ENCODE measurements at regions not wholly inside any gene's neighbourhood (a gene's known extent, or its start where the extent isn't known, plus 50 kb on each side); places are given as distances from the start of the nearest gene placed in this dataset.
A peak's percentile ranks its signal among the peaks of the same experiment; 100 is the strongest.

DNA sequence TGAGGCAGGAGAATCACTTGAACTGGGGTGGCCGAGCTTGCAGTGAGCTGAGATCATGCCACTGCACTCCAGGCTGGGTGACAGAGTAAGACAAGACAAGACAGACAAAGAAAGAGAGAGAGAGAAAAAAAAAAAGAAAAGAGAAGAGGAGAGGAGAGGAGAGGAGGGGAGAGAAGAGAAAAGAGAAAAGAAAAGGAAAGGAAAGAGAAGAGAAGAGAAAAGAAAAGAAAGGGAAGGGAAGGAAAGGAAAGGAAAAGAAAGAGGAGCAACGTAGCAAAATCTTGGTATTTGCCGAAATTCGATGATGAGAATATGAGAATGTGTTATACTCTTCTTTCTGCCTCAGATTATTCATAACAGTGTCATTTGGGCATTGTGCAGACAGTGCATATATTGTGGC is 101.2 kb upstream of the PFKP start:
- no peaks in the 10 kb centered on the region for H3K36me3 ChIP-seq (ENCODE audit: insufficient read depth, low read length)
- H3K9me3 ChIP-seq (ENCODE audit: insufficient read depth, low read length, severe bottlenecking) = no peaks in the 10 kb centered on the region
- ATAC-seq (ENCODE audit: insufficient read depth, low read depth) (no peak), DNase-seq (no peak)
- no peaks in the 10 kb centered on the region for H3K79me2 ChIP-seq (ENCODE audit: insufficient read depth, low read length)
- no peak for TF ChIP-seq EZH2 (IDR thresholded peaks at IDR 0.05; ENCODE audit: borderline replicate concordance, low read depth, low read length, severe bottlenecking)
- TF ChIP-seq, protein P1, sequence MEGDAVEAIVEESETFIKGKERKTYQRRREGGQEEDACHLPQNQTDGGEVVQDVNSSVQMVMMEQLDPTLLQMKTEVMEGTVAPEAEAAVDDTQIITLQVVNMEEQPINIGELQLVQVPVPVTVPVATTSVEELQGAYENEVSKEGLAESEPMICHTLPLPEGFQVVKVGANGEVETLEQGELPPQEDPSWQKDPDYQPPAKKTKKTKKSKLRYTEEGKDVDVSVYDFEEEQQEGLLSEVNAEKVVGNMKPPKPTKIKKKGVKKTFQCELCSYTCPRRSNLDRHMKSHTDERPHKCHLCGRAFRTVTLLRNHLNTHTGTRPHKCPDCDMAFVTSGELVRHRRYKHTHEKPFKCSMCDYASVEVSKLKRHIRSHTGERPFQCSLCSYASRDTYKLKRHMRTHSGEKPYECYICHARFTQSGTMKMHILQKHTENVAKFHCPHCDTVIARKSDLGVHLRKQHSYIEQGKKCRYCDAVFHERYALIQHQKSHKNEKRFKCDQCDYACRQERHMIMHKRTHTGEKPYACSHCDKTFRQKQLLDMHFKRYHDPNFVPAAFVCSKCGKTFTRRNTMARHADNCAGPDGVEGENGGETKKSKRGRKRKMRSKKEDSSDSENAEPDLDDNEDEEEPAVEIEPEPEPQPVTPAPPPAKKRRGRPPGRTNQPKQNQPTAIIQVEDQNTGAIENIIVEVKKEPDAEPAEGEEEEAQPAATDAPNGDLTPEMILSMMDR (IDR thresholded peaks at IDR 0.05; ENCODE audit: borderline replicate concordance, extremely low read depth, low read length, poor library complexity, severe bottlenecking) = no peak
- H3K27ac ChIP-seq (ENCODE audit: low read length) = no peak overlapping the region
- no peaks in the 10 kb centered on the region for H4K20me1 ChIP-seq (ENCODE audit: insufficient read depth, low read length)
- no peak overlapping the region for H2AFZ ChIP-seq (ENCODE audit: low read depth, low read length)
- no peak overlapping the region for H3K4me2 ChIP-seq (ENCODE audit: insufficient read depth, low read length)
- H3K9ac ChIP-seq (ENCODE audit: low read depth, low read length) = no peak overlapping the region
- H3K4me1 ChIP-seq (ENCODE audit: insufficient read depth, low read length) = no peaks in the 10 kb centered on the region
- H3K27me3 ChIP-seq (ENCODE audit: insufficient read depth, low read length, poor library complexity) = no peaks in the 10 kb centered on the region
- no peak overlapping the region for H3K4me3 ChIP-seq (ENCODE audit: low read depth in 1 of 2, low read length in 2 of 2)

DNA sequence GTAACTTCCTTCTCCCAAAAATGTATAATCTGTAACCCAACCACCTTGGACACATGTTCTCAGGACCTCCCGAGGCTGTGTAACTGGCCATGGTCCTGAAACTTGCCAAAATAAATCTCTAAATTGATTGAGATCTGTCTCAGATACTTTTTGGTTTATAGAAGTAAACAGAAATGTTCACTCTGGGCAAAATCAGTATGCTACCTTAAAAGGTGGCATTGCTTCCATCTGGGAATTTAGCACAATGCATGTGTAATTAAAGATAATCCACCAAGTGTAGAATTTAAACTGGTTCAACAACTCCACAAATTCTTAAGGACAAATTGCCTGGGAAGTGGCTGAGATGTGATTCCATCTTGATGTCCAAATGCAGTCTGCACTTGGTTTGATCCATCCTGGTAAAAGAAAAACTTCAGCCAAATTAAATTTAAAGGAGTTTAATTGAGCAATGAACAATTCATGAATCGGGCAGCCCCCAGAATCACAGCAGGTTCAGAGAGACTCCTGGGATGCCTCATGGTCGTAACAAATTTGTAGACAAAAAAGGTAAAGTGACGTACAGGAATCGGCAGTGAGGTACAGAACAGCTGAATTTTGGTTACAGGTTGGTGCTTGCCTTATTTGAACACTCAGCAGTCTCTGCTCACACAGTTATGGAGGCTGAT is 102.6 kb upstream of the PFKP start:
- Histone ChIP-seq H3K36me3 (ENCODE audit: insufficient read depth, low read length) (no peaks in the 10 kb centered on the region), H3K79me2 (ENCODE audit: insufficient read depth, low read length) (no peaks in the 10 kb centered on the region), H3K9me3 (ENCODE audit: insufficient read depth, low read length, severe bottlenecking) (no peaks in the 10 kb centered on the region), H3K9ac (ENCODE audit: low read depth, low read length) (no peak overlapping the region), H4K20me1 (ENCODE audit: insufficient read depth, low read length) (no peaks in the 10 kb centered on the region), H3K4me3 (ENCODE audit: low read depth in 1 of 2, low read length in 2 of 2) (no peak overlapping the region), H3K27ac (ENCODE audit: low read length) (no peak overlapping the region), H3K4me1 (ENCODE audit: insufficient read depth, low read length) (no peaks in the 10 kb centered on the region), H3K27me3 (ENCODE audit: insufficient read depth, low read length, poor library complexity) (no peaks in the 10 kb centered on the region), H2AFZ (ENCODE audit: low read depth, low read length) (no peak overlapping the region), H3K4me2 (ENCODE audit: insufficient read depth, low read length) (no peak overlapping the region)
- DNase-seq (peak; percentile 34), ATAC-seq (ENCODE audit: insufficient read depth, low read depth) (peak; percentile 33; the same call in 1 of the 3 replicates)
- TF ChIP-seq, protein P1 (IDR thresholded peaks at IDR 0.05; ENCODE audit: borderline replicate concordance, extremely low read depth, low read length, poor library complexity, severe bottlenecking) = no peak
- no peak for TF ChIP-seq EZH2 (IDR thresholded peaks at IDR 0.05; ENCODE audit: borderline replicate concordance, low read depth, low read length, severe bottlenecking)

DNA sequence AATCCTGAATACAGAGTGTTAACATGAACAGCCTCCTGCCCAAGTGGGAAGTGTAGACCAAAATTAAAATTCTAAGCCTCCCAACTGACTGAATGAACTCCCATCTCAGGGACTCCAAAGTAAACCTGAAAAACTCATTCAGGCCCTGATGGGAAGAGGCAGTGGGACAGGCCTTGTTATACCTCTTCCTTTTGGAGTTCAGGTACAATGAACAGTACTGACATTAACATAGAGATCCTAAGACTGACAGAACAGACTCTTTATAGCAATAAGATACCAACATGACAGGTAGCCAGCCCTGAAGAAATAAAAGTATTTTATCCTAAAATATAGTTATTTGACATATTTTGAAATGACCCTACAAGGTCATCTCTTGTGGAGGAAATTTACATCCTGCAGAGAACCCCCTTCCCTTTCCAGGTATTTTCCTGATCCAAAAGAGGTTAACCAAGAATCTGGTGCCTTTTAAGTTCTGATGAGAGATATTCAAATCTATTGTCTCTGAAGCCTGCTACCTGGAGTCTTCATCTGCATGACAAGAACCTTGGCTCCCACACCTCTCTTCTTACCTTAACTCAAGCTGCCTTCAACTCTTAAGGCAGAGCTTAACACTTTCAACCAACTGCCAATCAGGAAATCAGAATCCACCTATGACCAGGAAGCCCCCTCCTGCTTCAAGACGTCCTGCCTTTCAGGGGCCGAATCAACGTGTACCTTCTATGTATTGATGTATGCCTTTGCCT is 103.3 kb upstream of the PFKP start:
- Histone ChIP-seq H3K27me3 (ENCODE audit: insufficient read depth, low read length, poor library complexity) (no peaks in the 10 kb centered on the region), H3K4me1 (ENCODE audit: insufficient read depth, low read length) (no peaks in the 10 kb centered on the region), H3K79me2 (ENCODE audit: insufficient read depth, low read length) (no peaks in the 10 kb centered on the region), H2AFZ (ENCODE audit: low read depth, low read length) (no peak overlapping the region), H3K9ac (ENCODE audit: low read depth, low read length) (no peak overlapping the region), H3K27ac (ENCODE audit: low read length) (no peak overlapping the region), H3K4me2 (ENCODE audit: insufficient read depth, low read length) (no peak overlapping the region), H3K4me3 (ENCODE audit: low read depth in 1 of 2, low read length in 2 of 2) (no peak overlapping the region), H4K20me1 (ENCODE audit: insufficient read depth, low read length) (no peaks in the 10 kb centered on the region), H3K36me3 (ENCODE audit: insufficient read depth, low read length) (no peaks in the 10 kb centered on the region), H3K9me3 (ENCODE audit: insufficient read depth, low read length, severe bottlenecking) (no peaks in the 10 kb centered on the region)
- ATAC-seq (ENCODE audit: insufficient read depth, low read depth) (no peak), DNase-seq (no peak)
- TF ChIP-seq EZH2 (IDR thresholded peaks at IDR 0.05; ENCODE audit: borderline replicate concordance, low read depth, low read length, severe bottlenecking) = no peak
- TF ChIP-seq, protein P1 (IDR thresholded peaks at IDR 0.05; ENCODE audit: borderline replicate concordance, extremely low read depth, low read length, poor library complexity, severe bottlenecking) = no peak

Measured in DND-41 (cell line).